Endothelial cell of umbilical vein (primary cell): ENCODE measurements at regions not wholly inside any gene's neighbourhood (a gene's known extent, or its start where the extent isn't known, plus 50 kb on each side); places are given as distances from the start of the nearest gene placed in this dataset.

ENCODE experiments used
- BruUV-seq: library from RNA; stranded (reverse); fragments of 400-500 nt; replicated peaks from 2 replicates; lab custom pipeline; 2021; lab: Mats Ljungman, UMichigan
- CTCF ChIA-PET: fragments of 300-600, 350-600 bp; sonication (Branson Sonifier 250); formaldehyde crosslinking; loops from one replicate; lab custom pipeline; 2021; ENCODE audit warnings: antibody characterized with exemption, inconsistent platforms; lab: Charles Lee
- POLR2A ChIA-PET: fragments of 300-600, 350-600 bp; sonication (Branson Sonifier 250); formaldehyde crosslinking; loops from one replicate; lab custom pipeline; 2021; ENCODE audit warnings: antibody characterized with exemption, inconsistent platforms; lab: Charles Lee
- DNase-seq: peaks from one replicate; pipeline ENCODE4 v3.0.0-alpha.2; 2011; ENCODE audit warnings: low read depth, low spot score
- FAIRE-seq: peaks from 2 replicates; lab custom pipeline; 2011; peaks lifted over from hg19 to GRCh38; lab: Jason Lieb, UNC
- H2AFZ ChIP-seq: 2 replicates; pipeline ENCODE4 v1.6.0; 2012; ENCODE audit warnings: low read depth, low read length, control low read depth, inconsistent platforms
- H3K27ac ChIP-seq: 2 replicates; pipeline ENCODE4 v1.5.1; 2011; ENCODE audit warnings: low read depth, mild to moderate bottlenecking, control low read depth, low read length, moderate library complexity; ENCODE audit not compliant: insufficient read depth
- H3K27me3 ChIP-seq, 2 experiments: 2 replicates each; pipeline versions ENCODE4 v1.6.0 to v1.6.1; 2011; ENCODE audit warnings: low read length in 2 of 2, mixed read lengths in 1 of 2; ENCODE audit not compliant: control insufficient read depth in 2 of 2, insufficient read depth in 2 of 2
- H3K36me3 ChIP-seq, 2 experiments: 2 replicates in 1 of 2; 3 replicates in 1 of 2; pipeline ENCODE4 v1.5.1; 2011; ENCODE audit warnings: low read length in 2 of 2, mild to moderate bottlenecking in 1 of 2, moderate library complexity in 1 of 2; ENCODE audit not compliant: control insufficient read depth in 2 of 2, insufficient read depth in 2 of 2; ENCODE audit errors: extremely low read depth in 1 of 2
- H3K4me1 ChIP-seq: 3 replicates; pipeline ENCODE4 v1.5.1; 2011; ENCODE audit warnings: mild to moderate bottlenecking, low read length; ENCODE audit not compliant: control insufficient read depth, insufficient read depth; ENCODE audit errors: extremely low read depth
- H3K4me2 ChIP-seq: 2 replicates; pipeline ENCODE4 v1.6.1; 2011; ENCODE audit warnings: low read length, control low read depth, mixed read lengths; ENCODE audit not compliant: insufficient read depth
- H3K4me3 ChIP-seq, 3 experiments: fragments of 200-600 bp in 1 of 3; sonication (generic), shearing (Covaris generic) in 1 of 3; replicated peaks in 1 of 3; 2 replicates each; pipeline ENCODE4 v1.5.1; 2011 to 2016; ENCODE audit warnings: control low read depth in 3 of 3, low read length in 3 of 3, mild to moderate bottlenecking in 2 of 3, inconsistent platforms in 1 of 3, low read depth in 1 of 3, moderate library complexity in 1 of 3; ENCODE audit not compliant: insufficient read depth in 1 of 3
- H3K79me2 ChIP-seq: 2 replicates; pipeline ENCODE4 v1.6.0; 2012; ENCODE audit warnings: low read length, inconsistent platforms; ENCODE audit not compliant: control insufficient read depth, insufficient read depth
- H3K9ac ChIP-seq: replicated peaks from 2 replicates; pipeline ENCODE3; 2011; ENCODE audit warnings: low read length, control low read depth; ENCODE audit not compliant: insufficient read depth; ENCODE audit errors: extremely low read depth
- H3K9me1 ChIP-seq: replicated peaks from 3 replicates; pipeline ENCODE4 v1.6.0; 2011; ENCODE audit warnings: mild to moderate bottlenecking, low read length; ENCODE audit not compliant: control insufficient read depth, insufficient read depth; ENCODE audit errors: extremely low read depth
- H3K9me3 ChIP-seq: replicated peaks from 2 replicates; pipeline ENCODE4 v1.5.1; 2012; ENCODE audit warnings: low read length, inconsistent platforms; ENCODE audit not compliant: control insufficient read depth, insufficient read depth
- H4K20me1 ChIP-seq: replicated peaks from 2 replicates; pipeline ENCODE3; 2011; ENCODE audit warnings: mild to moderate bottlenecking, low read length; ENCODE audit not compliant: control insufficient read depth, insufficient read depth; ENCODE audit errors: extremely low read depth
- EZH2 ChIP-seq: IDR thresholded peaks from 2 replicates; pipeline ENCODE4 v1.6.1; 2012; ENCODE audit warnings: borderline replicate concordance, low read depth, mild to moderate bottlenecking, moderate library complexity, low read length, inconsistent platforms; ENCODE audit not compliant: severe bottlenecking
- FOS ChIP-seq: IDR thresholded peaks from 2 replicates; pipeline ENCODE4 v1.6.1; 2011; ENCODE audit warnings: mild to moderate bottlenecking, low read length, moderate library complexity, borderline replicate concordance; ENCODE audit not compliant: insufficient read depth
- GATA2 ChIP-seq: IDR thresholded peaks from 2 replicates; pipeline ENCODE4 v1.7.0; 2011; ENCODE audit warnings: low read depth, mild to moderate bottlenecking, moderate library complexity, mixed read lengths, low read length; ENCODE audit not compliant: insufficient read length, insufficient read depth
- JUN ChIP-seq: IDR thresholded peaks from 2 replicates; pipeline ENCODE4 v1.6.1; 2011; ENCODE audit warnings: borderline replicate concordance, low read depth; ENCODE audit not compliant: insufficient read length, insufficient read depth
- MAX ChIP-seq: IDR thresholded peaks from 2 replicates; pipeline ENCODE4 v1.6.1; 2011; ENCODE audit not compliant: insufficient read depth, insufficient read length
- MYC ChIP-seq: IDR thresholded peaks from one replicate; pipeline ENCODE4 v1.6.1; 2011; ENCODE audit warnings: mild to moderate bottlenecking, low read depth, low read length
- POLR2A ChIP-seq: IDR thresholded peaks from 2 replicates; pipeline ENCODE4 v1.6.1; 2012; ENCODE audit warnings: low read depth, mild to moderate bottlenecking, control low read depth, low read length
- POLR2AphosphoS5 ChIP-seq: IDR thresholded peaks from 2 replicates; pipeline ENCODE4 v1.6.1; 2012; ENCODE audit warnings: low read depth, mild to moderate bottlenecking, control low read depth, low read length, moderate library complexity; ENCODE audit not compliant: insufficient read depth
- dilution Hi-C: fragments of 300-500 bp; cut with MboI; formaldehyde crosslinking; loops from one replicate; pipeline ENCODE4 v1.15.0; 2019; ENCODE audit warnings: low sequenced_read_pairs; ENCODE audit not compliant: extremely low pct_ligation_motif_present
- intact Hi-C: fragments of 100-400 bp; cut with micrococcal nuclease; formaldehyde crosslinking; loops from one replicate; pipeline ENCODE4 v1.10.0; 2022
- TF ChIP-seq, protein P1 (sequence below), 2 donors: IDR thresholded peaks; 1 replicate in 1 of 2; 2 replicates in 1 of 2; pipeline ENCODE4 v1.5.1; 2011; ENCODE audit warnings: low read length in 2 of 2, mild to moderate bottlenecking in 2 of 2, moderate library complexity in 2 of 2, control low read depth in 1 of 2, inconsistent platforms in 1 of 2, low read depth in 1 of 2; ENCODE audit not compliant: insufficient read depth in 1 of 2; ENCODE audit errors: extremely low read depth in 1 of 2

GRCh38 chr3:144272680-144273079 is 301.1 kb downstream of the DIPK2A start:
- Histone ChIP-seq H3K9ac (no peak overlapping the region), H3K4me1 (no peaks in the 10 kb centered on the region), H2AFZ (no peak overlapping the region), H3K27ac (no peak overlapping the region), H3K27me3 (no peaks in the 10 kb centered on the region), H3K4me2 (no peak overlapping the region), H4K20me1 (no peaks in the 10 kb centered on the region), H3K9me1 (no peaks in the 10 kb centered on the region), H3K79me2 (no peaks in the 10 kb centered on the region), H3K9me3 (no peaks in the 10 kb centered on the region), H3K36me3 (no peaks in the 10 kb centered on the region), H3K4me3 (no peak overlapping the region)
- FAIRE-seq (no peak), DNase-seq (no peak)
- BruUV-seq, result no TSS peak
- no peak for TF ChIP-seq FOS
- TF ChIP-seq EZH2, result no peak
- no peak for TF ChIP-seq POLR2A
- intact Hi-C loops (no loop called here), dilution Hi-C loops (no loop called here)
- POLR2A ChIA-PET, result no interaction called here
- CTCF ChIA-PET, result no interaction called here

- dilution Hi-C loops, result no loop called here
- Histone ChIP-seq H2AFZ (no peak overlapping the region), H4K20me1 (no peaks in the 10 kb centered on the region), H3K9me3 (no peaks in the 10 kb centered on the region), H3K79me2 (no peaks in the 10 kb centered on the region), H3K36me3 (no peaks in the 10 kb centered on the region), H3K4me1 (no peaks in the 10 kb centered on the region), H3K27me3 (no peaks in the 10 kb centered on the region), H3K9me1 (no peaks in the 10 kb centered on the region), H3K4me2 (no peak overlapping the region), H3K27ac (no peak overlapping the region), H3K9ac (no peak overlapping the region), H3K4me3 (no peak overlapping the region)
- FAIRE-seq, result no peak
- intact Hi-C loops, result no loop called here
- POLR2A ChIA-PET, result no interaction called here
- BruUV-seq, result no TSS peak
- TF ChIP-seq POLR2A (no peak), GATA2 (no peak), MAX (no peak), EZH2 (no peak), MYC (no peak), JUN (no peak), POLR2AphosphoS5 (no peak), FOS (no peak)
- TF ChIP-seq, protein P1, sequence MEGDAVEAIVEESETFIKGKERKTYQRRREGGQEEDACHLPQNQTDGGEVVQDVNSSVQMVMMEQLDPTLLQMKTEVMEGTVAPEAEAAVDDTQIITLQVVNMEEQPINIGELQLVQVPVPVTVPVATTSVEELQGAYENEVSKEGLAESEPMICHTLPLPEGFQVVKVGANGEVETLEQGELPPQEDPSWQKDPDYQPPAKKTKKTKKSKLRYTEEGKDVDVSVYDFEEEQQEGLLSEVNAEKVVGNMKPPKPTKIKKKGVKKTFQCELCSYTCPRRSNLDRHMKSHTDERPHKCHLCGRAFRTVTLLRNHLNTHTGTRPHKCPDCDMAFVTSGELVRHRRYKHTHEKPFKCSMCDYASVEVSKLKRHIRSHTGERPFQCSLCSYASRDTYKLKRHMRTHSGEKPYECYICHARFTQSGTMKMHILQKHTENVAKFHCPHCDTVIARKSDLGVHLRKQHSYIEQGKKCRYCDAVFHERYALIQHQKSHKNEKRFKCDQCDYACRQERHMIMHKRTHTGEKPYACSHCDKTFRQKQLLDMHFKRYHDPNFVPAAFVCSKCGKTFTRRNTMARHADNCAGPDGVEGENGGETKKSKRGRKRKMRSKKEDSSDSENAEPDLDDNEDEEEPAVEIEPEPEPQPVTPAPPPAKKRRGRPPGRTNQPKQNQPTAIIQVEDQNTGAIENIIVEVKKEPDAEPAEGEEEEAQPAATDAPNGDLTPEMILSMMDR (IDR thresholded peaks at IDR 0.05; ENCODE audit: extremely low read depth in 1 of 2, insufficient read depth in 1 of 2, low read depth in 1 of 2, low read length in 2 of 2), result no peak
- DNase-seq, result no peak
- CTCF ChIA-PET, result interaction anchor here (0.6 kb wide), 1 partner anchor 11 kb away, joined by 3 read pairs; no protein-coding TSS in a partner anchor
Observed at GRCh38 chr3:144273601-144274000, 302.0 kb downstream of the DIPK2A start.
